ENCODE measurements at regions not wholly inside any gene's neighbourhood (a gene's known extent, or its start where the extent isn't known, plus 50 kb on each side); places are given as distances from the start of the nearest gene placed in this dataset.

GRCh38 chr10:21278491-21279216, 246.8 kb downstream of the SKIDA1 start:
- ATAC-seq: peak; percentile 79
- peak; percentile 77 for DNase-seq
- Mint-ChIP-seq H3K27me3 (ENCODE audit: low read depth) (no peaks in the 10 kb centered on the region), H3K9me3 (ENCODE audit: insufficient read depth) (no peaks in the 10 kb centered on the region), H3K4me3 (no peak overlapping the region), H3K4me1 (ENCODE audit: low read depth) (no peaks in the 10 kb centered on the region), H3K27ac (no peak overlapping the region), H3K36me3 (ENCODE audit: low read depth) (no peaks in the 10 kb centered on the region)
- ChIA-PET CTCF (interaction anchor here (0.8 to 1.8 kb wide), 2 partner anchors 216 to 454 kb away, joined by 3 to 6 read pairs; no protein-coding TSS in a partner anchor), POLR2A (interaction anchor here (0.5 kb wide), 1 partner anchor 610 kb away, joined by 3 read pairs; no protein-coding TSS in a partner anchor)

GRCh38 chr10:21273400-21273968, 252.0 kb downstream of the SKIDA1 start:
- Mint-ChIP-seq H3K4me1 (ENCODE audit: low read depth) (no peaks in the 10 kb centered on the region), H3K27me3 (ENCODE audit: low read depth) (no peaks in the 10 kb centered on the region), H3K9me3 (ENCODE audit: insufficient read depth) (no peaks in the 10 kb centered on the region), H3K27ac (no peak overlapping the region), H3K36me3 (ENCODE audit: low read depth) (no peaks in the 10 kb centered on the region), H3K4me3 (no peak overlapping the region)
- CTCF ChIA-PET: no interaction called here
- POLR2A ChIA-PET: no interaction called here
- ATAC-seq: no peak
- no peak for DNase-seq

GRCh38 chr10:21272643-21273399, 252.7 kb downstream of the SKIDA1 start:
- ATAC-seq (no peak), DNase-seq (no peak)
- Mint-ChIP-seq H3K4me1 (ENCODE audit: low read depth) (no peaks in the 10 kb centered on the region), H3K27ac (no peak overlapping the region), H3K36me3 (ENCODE audit: low read depth) (no peaks in the 10 kb centered on the region), H3K27me3 (ENCODE audit: low read depth) (no peaks in the 10 kb centered on the region), H3K4me3 (no peak overlapping the region), H3K9me3 (ENCODE audit: insufficient read depth) (no peaks in the 10 kb centered on the region)
- POLR2A ChIA-PET: no interaction called here
- CTCF ChIA-PET: no interaction called here

- no peaks in the 10 kb centered on the region for H3K4me1 Mint-ChIP-seq (ENCODE audit: low read depth)
- ATAC-seq: no peak
- POLR2A ChIA-PET: no interaction called here
Observed at GRCh38 chr10:21270976-21271375, 254.5 kb downstream of the SKIDA1 start.

GRCh38 chr10:21269289-21269688, 256.2 kb downstream of the SKIDA1 start:
- POLR2A ChIA-PET: no interaction called here
- Mint-ChIP-seq H3K9me3 (ENCODE audit: insufficient read depth) (no peaks in the 10 kb centered on the region), H3K36me3 (ENCODE audit: low read depth) (no peaks in the 10 kb centered on the region), H3K4me3 (no peak overlapping the region), H3K27me3 (ENCODE audit: low read depth) (no peaks in the 10 kb centered on the region), H3K27ac (no peak overlapping the region), H3K4me1 (ENCODE audit: low read depth) (no peaks in the 10 kb centered on the region)
- ATAC-seq (no peak), DNase-seq (no peak)
- CTCF ChIA-PET: no interaction called here

More at GRCh38 chr10:21270976-21271375, 254.5 kb downstream of the SKIDA1 start:
- no peaks in the 10 kb centered on the region for H3K27me3 Mint-ChIP-seq (ENCODE audit: low read depth)
- no peak overlapping the region for H3K4me3 Mint-ChIP-seq
- DNase-seq: no peak
- no peaks in the 10 kb centered on the region for H3K36me3 Mint-ChIP-seq (ENCODE audit: low read depth)
- no peak overlapping the region for H3K27ac Mint-ChIP-seq
- CTCF ChIA-PET: interaction anchor here (0.7 kb wide), 1 partner anchor 10 kb away, joined by 3 read pairs; no protein-coding TSS in a partner anchor
- H3K9me3 Mint-ChIP-seq (ENCODE audit: insufficient read depth): no peaks in the 10 kb centered on the region

GRCh38 chr10:21265622-21266021, 259.9 kb downstream of the SKIDA1 start:
- H3K4me1 Mint-ChIP-seq (ENCODE audit: low read depth): no peaks in the 10 kb centered on the region
- POLR2A ChIA-PET: no interaction called here
- DNase-seq (no peak), ATAC-seq (no peak)
- no peaks in the 10 kb centered on the region for H3K27me3 Mint-ChIP-seq (ENCODE audit: low read depth)
- no peak overlapping the region for H3K27ac Mint-ChIP-seq
- H3K4me3 Mint-ChIP-seq: no peak overlapping the region
- H3K9me3 Mint-ChIP-seq (ENCODE audit: insufficient read depth): no peaks in the 10 kb centered on the region
- H3K36me3 Mint-ChIP-seq (ENCODE audit: low read depth): no peaks in the 10 kb centered on the region
- CTCF ChIA-PET: no interaction called here

- no peak for DNase-seq
- Mint-ChIP-seq H3K4me3 (no peak overlapping the region), H3K27me3 (ENCODE audit: low read depth) (no peaks in the 10 kb centered on the region), H3K9me3 (ENCODE audit: insufficient read depth) (no peaks in the 10 kb centered on the region), H3K36me3 (ENCODE audit: low read depth) (no peaks in the 10 kb centered on the region), H3K4me1 (ENCODE audit: low read depth) (no peaks in the 10 kb centered on the region), H3K27ac (no peak overlapping the region)
- POLR2A ChIA-PET: no interaction called here
- no peak for ATAC-seq
- CTCF ChIA-PET: no interaction called here
Observed at GRCh38 chr10:21264271-21264670, 261.2 kb downstream of the SKIDA1 start.

GRCh38 chr10:21263839-21264238, 261.6 kb downstream of the SKIDA1 start:
- no peak overlapping the region for H3K4me3 Mint-ChIP-seq
- ChIA-PET CTCF (no interaction called here), POLR2A (no interaction called here)
- ATAC-seq: no peak
- H3K27ac Mint-ChIP-seq: no peak overlapping the region
- DNase-seq: no peak
- H3K36me3 Mint-ChIP-seq (ENCODE audit: low read depth): no peaks in the 10 kb centered on the region
- H3K4me1 Mint-ChIP-seq (ENCODE audit: low read depth): no peaks in the 10 kb centered on the region
- no peaks in the 10 kb centered on the region for H3K27me3 Mint-ChIP-seq (ENCODE audit: low read depth)
- no peaks in the 10 kb centered on the region for H3K9me3 Mint-ChIP-seq (ENCODE audit: insufficient read depth)

- POLR2A ChIA-PET: interaction anchor here (0.6 kb wide), 1 partner anchor 19 kb away, joined by 3 read pairs; no protein-coding TSS in a partner anchor
- H3K27me3 Mint-ChIP-seq (ENCODE audit: low read depth): no peaks in the 10 kb centered on the region
- CTCF ChIA-PET: no interaction called here
- no peak overlapping the region for H3K27ac Mint-ChIP-seq
- H3K36me3 Mint-ChIP-seq (ENCODE audit: low read depth): no peaks in the 10 kb centered on the region
- H3K9me3 Mint-ChIP-seq (ENCODE audit: insufficient read depth): no peaks in the 10 kb centered on the region
- ATAC-seq (no peak), DNase-seq (no peak)
- no peaks in the 10 kb centered on the region for H3K4me1 Mint-ChIP-seq (ENCODE audit: low read depth)
- no peak overlapping the region for H3K4me3 Mint-ChIP-seq
Observed at GRCh38 chr10:21263263-21263803, 262.1 kb downstream of the SKIDA1 start.

GRCh38 chr10:21261842-21262294, 263.6 kb downstream of the SKIDA1 start:
- ATAC-seq (no peak), DNase-seq (no peak)
- no peaks in the 10 kb centered on the region for H3K27me3 Mint-ChIP-seq (ENCODE audit: low read depth)
- POLR2A ChIA-PET: no interaction called here
- no peak overlapping the region for H3K27ac Mint-ChIP-seq
- no peaks in the 10 kb centered on the region for H3K36me3 Mint-ChIP-seq (ENCODE audit: low read depth)
- CTCF ChIA-PET: no interaction called here
- H3K4me1 Mint-ChIP-seq (ENCODE audit: low read depth): no peaks in the 10 kb centered on the region
- H3K4me3 Mint-ChIP-seq: no peak overlapping the region
- H3K9me3 Mint-ChIP-seq (ENCODE audit: insufficient read depth): no peaks in the 10 kb centered on the region

GRCh38 chr10:21260506-21261149, 264.9 kb downstream of the SKIDA1 start:
- ATAC-seq: no peak

More at GRCh38 chr10:21260506-21261149, 264.9 kb downstream of the SKIDA1 start:
- no peak for DNase-seq
- ChIA-PET CTCF (interaction anchor here (0.5 kb wide), 1 partner anchor 11 kb away, joined by 3 read pairs; no protein-coding TSS in a partner anchor), POLR2A (no interaction called here)
- Mint-ChIP-seq H3K4me1 (ENCODE audit: low read depth) (no peaks in the 10 kb centered on the region), H3K36me3 (ENCODE audit: low read depth) (no peaks in the 10 kb centered on the region), H3K4me3 (no peak overlapping the region), H3K9me3 (ENCODE audit: insufficient read depth) (no peaks in the 10 kb centered on the region), H3K27ac (no peak overlapping the region), H3K27me3 (ENCODE audit: low read depth) (no peaks in the 10 kb centered on the region)

Data from activated CD8-positive, alpha-beta T cell treated with anti-CD3 and anti-CD28 coated beads, Interleukin-2, amount 10 ng/mL, durations not matched to agents 7 days and 5 days (primary cell).